ENCODE measurements at regions not wholly inside any gene's neighbourhood (a gene's known extent, or its start where the extent isn't known, plus 50 kb on each side); places are given as distances from the start of the nearest gene placed in this dataset.

GRCh38 chr2:117470311-117471095 is 344.0 kb upstream of the DDX18 start:
- peak; percentile 47 for DNase-seq

GRCh38 chr2:117481608-117482007 is 332.9 kb upstream of the DDX18 start:
- Mint-ChIP-seq H3K27ac (no peak overlapping the region), H3K4me3 (no peak overlapping the region), H3K27me3 (no peaks in the 10 kb centered on the region), H3K4me1 (no peaks in the 10 kb centered on the region), H3K9me3 (ENCODE audit: low read depth) (peaks cover 5% of the 10 kb centered on the region), H3K36me3 (no peaks in the 10 kb centered on the region)
- ATAC-seq, result no peak
- CTCF ChIA-PET, result no interaction called here
- no peak for DNase-seq

More at GRCh38 chr2:117470311-117471095, 344.0 kb upstream of the DDX18 start:
- CTCF ChIA-PET, result no interaction called here
- no peaks in the 10 kb centered on the region for H3K9me3 Mint-ChIP-seq (ENCODE audit: low read depth)
- H3K27ac Mint-ChIP-seq, result no peak overlapping the region
- H3K4me1 Mint-ChIP-seq, result no peaks in the 10 kb centered on the region
- no peaks in the 10 kb centered on the region for H3K27me3 Mint-ChIP-seq
- H3K36me3 Mint-ChIP-seq, result no peaks in the 10 kb centered on the region
- no peak for ATAC-seq
- H3K4me3 Mint-ChIP-seq, result no peak overlapping the region

- Mint-ChIP-seq H3K27ac (no peak overlapping the region), H3K9me3 (ENCODE audit: low read depth) (peaks cover 3% of the 10 kb centered on the region), H3K27me3 (no peaks in the 10 kb centered on the region), H3K4me1 (no peaks in the 10 kb centered on the region), H3K4me3 (no peak overlapping the region), H3K36me3 (no peaks in the 10 kb centered on the region)
- no peak for DNase-seq
- CTCF ChIA-PET, result no interaction called here
- no peak for ATAC-seq
Measured at GRCh38 chr2:117485588-117485987, 328.9 kb upstream of the DDX18 start.

- Mint-ChIP-seq H3K4me3 (no peak overlapping the region), H3K27me3 (no peaks in the 10 kb centered on the region), H3K36me3 (no peaks in the 10 kb centered on the region), H3K4me1 (no peaks in the 10 kb centered on the region), H3K27ac (no peak overlapping the region), H3K9me3 (ENCODE audit: low read depth) (peaks cover 3% of the 10 kb centered on the region)
- no peak for ATAC-seq
- CTCF ChIA-PET, result no interaction called here
- DNase-seq, result no peak
Measured at GRCh38 chr2:117486081-117486480, 328.4 kb upstream of the DDX18 start.

DNA sequence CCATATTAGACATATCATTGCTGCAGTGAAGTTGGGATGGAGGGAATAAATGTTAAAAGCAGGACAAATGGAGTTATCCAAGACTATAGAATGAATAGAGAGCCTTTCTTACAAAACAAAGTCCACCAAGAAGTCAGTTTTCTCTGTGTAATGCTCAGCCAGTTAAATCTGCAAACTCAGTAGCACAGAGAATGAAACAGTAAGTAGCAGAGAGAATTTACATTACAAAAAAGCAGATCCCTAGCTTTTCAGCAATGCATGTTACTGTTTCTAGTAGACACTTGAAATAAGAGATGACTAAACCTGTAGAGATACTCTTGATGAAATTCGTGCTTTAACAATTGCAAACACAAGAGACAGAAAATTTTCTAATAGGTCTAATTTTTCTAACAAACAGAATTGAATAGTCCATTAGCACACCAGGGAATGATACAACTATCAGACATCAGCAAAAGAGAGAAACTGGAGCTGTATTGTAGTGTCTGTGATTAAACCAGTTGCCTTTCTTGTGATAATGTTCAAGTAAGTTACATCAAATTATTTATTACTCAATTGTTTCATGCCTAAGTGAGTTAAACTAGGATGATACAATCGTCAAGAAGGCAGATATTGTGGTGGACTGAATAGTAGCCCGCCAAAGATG is 322.2 kb upstream of the DDX18 start:
- CTCF ChIA-PET, result no interaction called here
- Mint-ChIP-seq H3K4me1 (no peaks in the 10 kb centered on the region), H3K36me3 (no peaks in the 10 kb centered on the region), H3K27me3 (no peaks in the 10 kb centered on the region), H3K27ac (no peak overlapping the region), H3K4me3 (no peak overlapping the region), H3K9me3 (ENCODE audit: low read depth) (no peaks in the 10 kb centered on the region)
- DNase-seq (no peak), ATAC-seq (no peak)

DNA sequence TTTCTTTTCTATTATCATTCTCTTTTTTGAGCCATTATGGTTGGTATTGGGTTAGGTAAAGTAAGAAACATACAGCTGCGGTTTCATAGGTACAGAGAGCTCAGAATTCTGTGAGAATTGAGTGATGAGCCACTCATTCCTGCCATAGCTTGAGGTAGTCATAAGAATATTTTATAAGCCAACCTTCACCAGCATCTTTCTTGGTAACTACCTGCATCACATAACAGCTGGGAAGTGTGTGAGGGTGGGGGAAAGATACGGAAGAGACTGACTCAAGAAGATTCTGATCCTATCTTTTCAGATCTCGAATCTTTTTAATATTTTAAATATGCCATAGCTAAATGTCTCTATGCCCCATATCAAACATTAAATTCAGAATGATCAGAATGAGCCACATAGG is 313.8 kb upstream of the DDX18 start:
- Mint-ChIP-seq H3K36me3 (no peaks in the 10 kb centered on the region), H3K4me1 (no peaks in the 10 kb centered on the region), H3K9me3 (ENCODE audit: low read depth) (no peaks in the 10 kb centered on the region), H3K27ac (no peak overlapping the region), H3K27me3 (no peaks in the 10 kb centered on the region), H3K4me3 (no peak overlapping the region)
- no peak for ATAC-seq
- DNase-seq, result no peak
- CTCF ChIA-PET, result no interaction called here

DNA sequence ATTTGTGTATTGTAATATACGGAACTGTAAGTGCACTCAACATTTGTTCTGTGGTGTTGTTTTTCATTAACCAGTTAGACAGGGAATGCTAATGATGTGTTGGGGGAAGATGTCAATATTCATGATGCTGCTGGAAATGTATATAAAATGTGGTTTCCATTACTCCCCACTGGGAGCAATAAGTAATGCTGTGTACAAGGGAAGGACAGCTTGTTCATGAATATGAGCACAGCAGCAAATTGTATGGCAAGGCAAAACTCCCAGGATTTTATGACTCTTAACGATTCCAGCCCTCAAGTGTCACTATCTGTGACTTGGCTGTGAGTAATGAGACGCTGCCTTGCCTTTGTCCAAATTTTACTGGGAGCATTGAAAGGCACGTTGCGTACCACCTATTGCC is 312.4 kb upstream of the DDX18 start:
- Mint-ChIP-seq H3K4me3 (no peak overlapping the region), H3K9me3 (ENCODE audit: low read depth) (no peaks in the 10 kb centered on the region), H3K27ac (no peak overlapping the region), H3K36me3 (no peaks in the 10 kb centered on the region), H3K27me3 (no peaks in the 10 kb centered on the region), H3K4me1 (no peaks in the 10 kb centered on the region)
- CTCF ChIA-PET, result no interaction called here
- ATAC-seq (no peak), DNase-seq (no peak)

GRCh38 chr2:117512307-117512706 is 302.2 kb upstream of the DDX18 start:
- ATAC-seq (no peak), DNase-seq (no peak)
- Mint-ChIP-seq H3K27ac (no peak overlapping the region), H3K36me3 (no peaks in the 10 kb centered on the region), H3K9me3 (ENCODE audit: low read depth) (peaks cover 4% of the 10 kb centered on the region), H3K4me3 (no peak overlapping the region), H3K4me1 (no peaks in the 10 kb centered on the region), H3K27me3 (no peaks in the 10 kb centered on the region)
- CTCF ChIA-PET, result no interaction called here

DNA sequence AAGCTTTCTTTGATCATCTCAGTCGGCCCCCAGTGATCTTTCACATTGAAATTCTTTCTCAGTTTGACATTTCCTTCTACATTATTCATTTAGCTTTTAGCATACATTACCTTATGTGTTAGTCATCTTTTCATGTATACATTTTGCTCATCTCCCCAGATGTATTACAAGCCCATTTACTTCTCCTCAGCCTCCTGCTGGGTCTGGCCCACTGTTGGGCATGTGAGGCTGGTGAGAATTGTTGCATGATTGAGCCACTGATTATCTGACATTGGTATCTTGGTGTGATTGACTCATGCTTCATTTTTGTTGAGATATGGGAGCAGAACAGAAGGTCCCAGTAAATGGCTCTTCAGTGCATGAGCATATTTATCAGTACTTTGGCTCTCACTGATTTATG is 300.1 kb upstream of the DDX18 start:
- no peak for ATAC-seq
- Mint-ChIP-seq H3K27me3 (no peaks in the 10 kb centered on the region), H3K4me1 (no peaks in the 10 kb centered on the region), H3K27ac (no peak overlapping the region), H3K9me3 (ENCODE audit: low read depth) (peaks cover 4% of the 10 kb centered on the region), H3K4me3 (no peak overlapping the region), H3K36me3 (no peaks in the 10 kb centered on the region)
- CTCF ChIA-PET, result no interaction called here
- DNase-seq, result no peak

GRCh38 chr2:117519238-117519637 is 295.3 kb upstream of the DDX18 start:
- Mint-ChIP-seq H3K27me3 (no peaks in the 10 kb centered on the region), H3K4me1 (no peaks in the 10 kb centered on the region), H3K36me3 (no peaks in the 10 kb centered on the region), H3K4me3 (no peak overlapping the region), H3K9me3 (ENCODE audit: low read depth) (no peaks in the 10 kb centered on the region), H3K27ac (no peak overlapping the region)
- CTCF ChIA-PET, result no interaction called here
- ATAC-seq, result no peak
- DNase-seq, result no peak

- Mint-ChIP-seq H3K27ac (no peak overlapping the region), H3K4me3 (no peak overlapping the region), H3K4me1 (no peaks in the 10 kb centered on the region), H3K36me3 (no peaks in the 10 kb centered on the region), H3K27me3 (no peaks in the 10 kb centered on the region), H3K9me3 (ENCODE audit: low read depth) (no peaks in the 10 kb centered on the region)
- DNase-seq (no peak), ATAC-seq (no peak)
- CTCF ChIA-PET, result no interaction called here
Measured at GRCh38 chr2:117519721-117520120, 294.8 kb upstream of the DDX18 start.

- no peaks in the 10 kb centered on the region for H3K36me3 Mint-ChIP-seq
- CTCF ChIA-PET, result no interaction called here
- ATAC-seq (no peak), DNase-seq (no peak)
- H3K9me3 Mint-ChIP-seq (ENCODE audit: low read depth), result peaks cover 5% of the 10 kb centered on the region
- no peaks in the 10 kb centered on the region for H3K4me1 Mint-ChIP-seq
- no peaks in the 10 kb centered on the region for H3K27me3 Mint-ChIP-seq
- H3K27ac Mint-ChIP-seq, result no peak overlapping the region
- H3K4me3 Mint-ChIP-seq, result no peak overlapping the region
Measured at GRCh38 chr2:117523267-117523666, 291.2 kb upstream of the DDX18 start.

GRCh38 chr2:117523711-117524238 is 290.7 kb upstream of the DDX18 start:
- ATAC-seq (no peak), DNase-seq (no peak)
- no peaks in the 10 kb centered on the region for H3K27me3 Mint-ChIP-seq
- CTCF ChIA-PET, result no interaction called here
- no peaks in the 10 kb centered on the region for H3K36me3 Mint-ChIP-seq
- H3K4me3 Mint-ChIP-seq, result no peak overlapping the region
- no peak overlapping the region for H3K27ac Mint-ChIP-seq
- H3K4me1 Mint-ChIP-seq, result no peaks in the 10 kb centered on the region
- H3K9me3 Mint-ChIP-seq (ENCODE audit: low read depth), result peaks cover 5% of the 10 kb centered on the region

- H3K4me1 Mint-ChIP-seq, result no peaks in the 10 kb centered on the region
- CTCF ChIA-PET, result no interaction called here
- no peak overlapping the region for H3K4me3 Mint-ChIP-seq
- H3K27ac Mint-ChIP-seq, result no peak overlapping the region
- peaks cover 3% of the 10 kb centered on the region for H3K9me3 Mint-ChIP-seq (ENCODE audit: low read depth)
- DNase-seq (no peak), ATAC-seq (no peak)
- H3K36me3 Mint-ChIP-seq, result no peaks in the 10 kb centered on the region
- no peaks in the 10 kb centered on the region for H3K27me3 Mint-ChIP-seq
Measured at GRCh38 chr2:117536139-117536538, 278.4 kb upstream of the DDX18 start.

All from activated CD8-positive, alpha-beta memory T cell treated with anti-CD3 and anti-CD28 coated beads, Interleukin-2, amount 10 ng/mL, durations not matched to agents 7 days and 5 days (primary cell).